Fibroblast of lung (primary cell): ENCODE measurements at regions not wholly inside any gene's neighbourhood (a gene's known extent, or its start where the extent isn't known, plus 50 kb on each side); places are given as distances from the start of the nearest gene placed in this dataset.

ENCODE experiments used
- DNase-seq, 2 donors: peaks; one replicate each; pipeline versions ENCODE4 v3.0.0 to v3.0.0-alpha.2; 2010; ENCODE audit warnings: low read depth in 2 of 2
- H2AFZ ChIP-seq: 2 replicates; pipeline ENCODE4 v1.5.1; 2012; ENCODE audit warnings: low read length, control low read depth, inconsistent platforms
- H3K27ac ChIP-seq: 2 replicates; pipeline ENCODE4 v1.5.1; 2011; ENCODE audit warnings: low read length, control low read depth; ENCODE audit not compliant: insufficient read depth
- H3K27me3 ChIP-seq: 2 replicates; pipeline ENCODE4 v1.5.1; 2011; ENCODE audit warnings: mild to moderate bottlenecking, low read length; ENCODE audit not compliant: control insufficient read depth, insufficient read depth
- H3K36me3 ChIP-seq: 2 replicates; pipeline ENCODE4 v1.5.1; 2011; ENCODE audit warnings: low read length; ENCODE audit not compliant: control insufficient read depth, insufficient read depth
- H3K4me1 ChIP-seq: 2 replicates; pipeline ENCODE4 v1.5.1; 2011; ENCODE audit warnings: low read length; ENCODE audit not compliant: control insufficient read depth, insufficient read depth; ENCODE audit errors: extremely low read depth
- H3K4me2 ChIP-seq: 2 replicates; pipeline ENCODE4 v1.5.1; 2011; ENCODE audit warnings: low read length, control low read depth; ENCODE audit not compliant: insufficient read depth; ENCODE audit errors: extremely low read depth
- H3K4me3 ChIP-seq, 4 experiments: fragments of 200-600 bp in 1 of 4; sonication (generic) in 1 of 4; replicated peaks in 1 of 4; 2 replicates each; pipeline ENCODE4 v1.5.1; 2011 to 2016; ENCODE audit warnings: low read length in 4 of 4, low read depth in 3 of 4, mild to moderate bottlenecking in 3 of 4, control low read depth in 2 of 4, inconsistent platforms in 1 of 4, mixed read lengths in 1 of 4; ENCODE audit not compliant: insufficient read depth in 1 of 4; ENCODE audit errors: control extremely low read depth in 1 of 4
- H3K79me2 ChIP-seq: 2 replicates; pipeline ENCODE4 v1.5.1; 2012; ENCODE audit warnings: mild to moderate bottlenecking, low read length, inconsistent platforms; ENCODE audit not compliant: control insufficient read depth, insufficient read depth
- H3K9ac ChIP-seq: 2 replicates; pipeline ENCODE4 v1.5.1; 2011; ENCODE audit warnings: mild to moderate bottlenecking, low read length, control low read depth; ENCODE audit not compliant: insufficient read depth
- H3K9me3 ChIP-seq: 2 replicates; pipeline ENCODE4 v1.5.1; 2012; ENCODE audit warnings: low read depth, low read length; ENCODE audit not compliant: control insufficient read depth, insufficient read depth
- H4K20me1 ChIP-seq: 2 replicates; pipeline ENCODE4 v1.5.1; 2011; ENCODE audit warnings: low read length; ENCODE audit not compliant: control insufficient read depth, insufficient read depth; ENCODE audit errors: extremely low read depth
- EZH2 ChIP-seq: IDR thresholded peaks from 2 replicates; pipeline ENCODE4 v1.5.1; 2012; ENCODE audit warnings: low read length, control low read depth, mild to moderate bottlenecking; ENCODE audit errors: missing control alignments
- TF ChIP-seq, protein P1 (sequence below), 2 donors: IDR thresholded peaks in 1 of 2; conservative IDR thresholded peaks in 1 of 2; 1 replicate in 1 of 2; 2 replicates in 1 of 2; pipeline ENCODE4 v1.5.1; 2011 to 2012; ENCODE audit warnings: low read length in 2 of 2, control low read depth in 1 of 2, inconsistent platforms in 1 of 2, low read depth in 1 of 2, mild to moderate bottlenecking in 1 of 2

DNA sequence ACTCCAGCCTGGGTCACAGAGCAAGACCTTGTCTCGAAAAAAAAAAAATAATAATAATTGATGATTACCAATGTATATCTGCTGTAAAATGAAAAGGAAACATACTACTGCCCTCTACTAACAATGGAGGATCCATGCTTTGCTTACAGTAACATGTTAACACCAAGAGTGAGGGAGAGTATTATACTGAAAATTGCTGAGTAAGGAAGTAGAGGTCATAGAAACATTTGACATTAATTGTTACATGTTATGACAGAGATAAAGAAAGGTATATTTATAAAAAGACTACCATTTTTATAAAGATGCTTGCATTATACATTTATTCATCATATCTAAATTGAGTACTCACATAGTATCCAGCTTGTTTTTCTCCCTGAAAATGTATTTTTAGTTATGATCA is 1989.8 kb upstream of the TENM3 start:
- H3K79me2 ChIP-seq, result no peaks in the 10 kb centered on the region
- H3K9me3 ChIP-seq, result no peaks in the 10 kb centered on the region
- H2AFZ ChIP-seq, result no peak overlapping the region
- no peak overlapping the region for H3K27ac ChIP-seq
- no peak overlapping the region for H3K9ac ChIP-seq
- TF ChIP-seq, protein P1, sequence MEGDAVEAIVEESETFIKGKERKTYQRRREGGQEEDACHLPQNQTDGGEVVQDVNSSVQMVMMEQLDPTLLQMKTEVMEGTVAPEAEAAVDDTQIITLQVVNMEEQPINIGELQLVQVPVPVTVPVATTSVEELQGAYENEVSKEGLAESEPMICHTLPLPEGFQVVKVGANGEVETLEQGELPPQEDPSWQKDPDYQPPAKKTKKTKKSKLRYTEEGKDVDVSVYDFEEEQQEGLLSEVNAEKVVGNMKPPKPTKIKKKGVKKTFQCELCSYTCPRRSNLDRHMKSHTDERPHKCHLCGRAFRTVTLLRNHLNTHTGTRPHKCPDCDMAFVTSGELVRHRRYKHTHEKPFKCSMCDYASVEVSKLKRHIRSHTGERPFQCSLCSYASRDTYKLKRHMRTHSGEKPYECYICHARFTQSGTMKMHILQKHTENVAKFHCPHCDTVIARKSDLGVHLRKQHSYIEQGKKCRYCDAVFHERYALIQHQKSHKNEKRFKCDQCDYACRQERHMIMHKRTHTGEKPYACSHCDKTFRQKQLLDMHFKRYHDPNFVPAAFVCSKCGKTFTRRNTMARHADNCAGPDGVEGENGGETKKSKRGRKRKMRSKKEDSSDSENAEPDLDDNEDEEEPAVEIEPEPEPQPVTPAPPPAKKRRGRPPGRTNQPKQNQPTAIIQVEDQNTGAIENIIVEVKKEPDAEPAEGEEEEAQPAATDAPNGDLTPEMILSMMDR (conservative IDR thresholded peaks at IDR 0.05 in 1 of 2, IDR thresholded peaks at IDR 0.05 in 1 of 2; ENCODE audit: low read depth in 1 of 2, low read length in 2 of 2), result no peak
- no peak for TF ChIP-seq EZH2
- H3K36me3 ChIP-seq, result no peaks in the 10 kb centered on the region
- H4K20me1 ChIP-seq, result no peaks in the 10 kb centered on the region
- H3K4me2 ChIP-seq, result no peak overlapping the region
- no peak for DNase-seq
- H3K4me3 ChIP-seq, result no peak overlapping the region
- no peaks in the 10 kb centered on the region for H3K4me1 ChIP-seq
- no peaks in the 10 kb centered on the region for H3K27me3 ChIP-seq

DNA sequence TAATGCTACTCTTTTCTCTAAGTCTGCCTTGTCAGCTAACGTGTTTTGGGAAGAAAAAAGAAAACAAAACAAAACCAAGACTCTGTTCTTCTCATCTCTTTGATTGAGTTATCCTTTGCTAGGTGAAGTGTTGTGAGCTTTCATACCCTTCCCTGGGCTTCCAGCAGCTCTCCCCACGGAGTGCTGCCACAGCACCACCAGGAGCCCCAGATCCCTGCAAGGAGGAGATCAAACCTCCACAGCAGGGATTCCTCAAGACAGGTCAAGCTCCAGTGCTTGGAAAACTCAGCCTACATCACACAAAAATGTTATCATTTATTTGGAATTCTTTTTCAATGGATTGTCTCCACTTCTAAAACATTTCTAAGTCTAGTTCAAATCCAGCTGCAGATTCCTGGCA is 1981.9 kb upstream of the TENM3 start:
- Histone ChIP-seq H3K79me2 (no peaks in the 10 kb centered on the region), H3K4me3 (no peak overlapping the region), H3K27ac (no peak overlapping the region), H3K4me2 (no peak overlapping the region), H2AFZ (no peak overlapping the region), H3K27me3 (no peaks in the 10 kb centered on the region), H3K36me3 (no peaks in the 10 kb centered on the region), H4K20me1 (no peaks in the 10 kb centered on the region), H3K9ac (no peak overlapping the region), H3K4me1 (no peaks in the 10 kb centered on the region), H3K9me3 (no peaks in the 10 kb centered on the region)
- TF ChIP-seq EZH2, result no peak
- TF ChIP-seq, protein P1 (conservative IDR thresholded peaks at IDR 0.05 in 1 of 2, IDR thresholded peaks at IDR 0.05 in 1 of 2; ENCODE audit: low read depth in 1 of 2, low read length in 2 of 2), result no peak
- DNase-seq, result no peak

DNA sequence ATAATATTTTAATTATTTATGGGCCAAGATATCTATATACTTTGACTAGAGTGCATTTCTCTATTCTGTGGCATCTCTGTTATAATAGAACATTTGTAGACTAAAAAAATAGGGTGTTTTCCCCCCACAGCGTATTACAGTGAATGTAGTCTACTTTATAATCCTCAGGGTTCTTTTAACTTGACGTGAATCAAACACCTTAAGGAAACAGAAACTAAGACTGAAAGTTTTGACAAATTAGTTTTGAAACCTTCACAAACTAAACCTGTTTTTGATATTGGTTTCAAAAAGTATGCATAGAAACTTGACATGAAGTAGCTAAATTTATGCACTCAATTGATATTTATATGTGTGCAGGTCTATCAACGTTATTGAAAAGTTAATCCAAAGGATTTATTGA is 1963.1 kb upstream of the TENM3 start:
- Histone ChIP-seq H3K4me3 (no peak overlapping the region), H3K79me2 (no peaks in the 10 kb centered on the region), H3K27me3 (no peaks in the 10 kb centered on the region), H2AFZ (no peak overlapping the region), H3K9me3 (no peaks in the 10 kb centered on the region), H3K4me1 (no peaks in the 10 kb centered on the region), H3K27ac (no peak overlapping the region), H3K36me3 (no peaks in the 10 kb centered on the region), H4K20me1 (no peaks in the 10 kb centered on the region), H3K4me2 (no peak overlapping the region), H3K9ac (no peak overlapping the region)
- no peak for DNase-seq
- TF ChIP-seq EZH2, result no peak
- TF ChIP-seq, protein P1 (conservative IDR thresholded peaks at IDR 0.05 in 1 of 2, IDR thresholded peaks at IDR 0.05 in 1 of 2; ENCODE audit: low read depth in 1 of 2, low read length in 2 of 2), result no peak
